HK-2 (cell line): ENCODE measurements at regions not wholly inside any gene's neighbourhood (a gene's known extent, or its start where the extent isn't known, plus 50 kb on each side); places are given as distances from the start of the nearest gene placed in this dataset.
A peak's percentile ranks its signal among the peaks of the same experiment; 100 is the strongest.
"Not testable (repeated sequence)": the region's sequence is repeated elsewhere in the genome, so short reads cannot be mapped to it uniquely, and the experiment has no call there.

Experiments used
- DNase-seq: peaks from one replicate; pipeline ENCODE4 v3.0.0-alpha.2; 2018; ENCODE audit not compliant: unreplicated experiment

GRCh38 chr19:28084659-28085157 lies 1128.2 kb downstream of the UQCRFS1 start:
- not testable (repeated sequence) for DNase-seq

DNA sequence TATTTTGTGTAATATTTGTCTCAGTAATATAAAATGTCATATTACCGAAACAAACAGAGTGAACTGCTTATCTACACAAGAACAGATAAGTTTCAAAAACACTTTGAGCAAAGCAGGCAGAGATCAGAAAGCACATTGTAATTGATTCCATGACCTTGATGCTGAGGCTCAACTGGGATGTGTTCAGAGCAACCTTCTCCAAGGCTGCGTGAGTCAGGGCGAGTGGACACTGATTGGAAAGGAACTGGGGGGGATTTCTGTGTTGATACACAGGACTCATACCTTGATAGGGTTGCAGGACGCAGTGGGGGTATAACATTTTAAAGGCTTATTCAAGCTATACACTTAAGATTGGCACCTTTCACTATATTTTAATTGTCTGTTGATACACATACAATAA lies 1136.3 kb downstream of the UQCRFS1 start:
- no peak for DNase-seq

DNA sequence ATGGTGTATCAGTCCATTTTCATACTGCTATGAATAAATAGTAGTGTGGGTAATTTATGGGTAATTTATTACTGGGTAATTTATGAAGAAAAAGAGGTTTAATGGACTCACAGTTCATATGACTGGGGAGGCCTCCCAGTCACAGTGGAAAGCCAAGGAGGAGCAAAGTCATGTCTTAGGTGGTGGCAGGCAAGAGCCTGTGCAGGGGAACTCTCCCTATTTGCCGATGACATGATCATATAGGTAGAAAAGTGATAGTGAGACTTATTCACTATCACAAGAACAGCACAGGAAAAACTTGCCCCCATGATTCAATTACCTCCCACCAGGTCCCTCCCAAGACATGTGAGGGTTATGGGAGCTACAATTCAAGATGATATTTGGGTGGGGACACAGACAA lies 1137.7 kb downstream of the UQCRFS1 start:
- DNase-seq = no peak

- no peak for DNase-seq
These were observed 1138.2 kb downstream of the UQCRFS1 start for GRCh38 chr19:28074773-28075172.

DNA sequence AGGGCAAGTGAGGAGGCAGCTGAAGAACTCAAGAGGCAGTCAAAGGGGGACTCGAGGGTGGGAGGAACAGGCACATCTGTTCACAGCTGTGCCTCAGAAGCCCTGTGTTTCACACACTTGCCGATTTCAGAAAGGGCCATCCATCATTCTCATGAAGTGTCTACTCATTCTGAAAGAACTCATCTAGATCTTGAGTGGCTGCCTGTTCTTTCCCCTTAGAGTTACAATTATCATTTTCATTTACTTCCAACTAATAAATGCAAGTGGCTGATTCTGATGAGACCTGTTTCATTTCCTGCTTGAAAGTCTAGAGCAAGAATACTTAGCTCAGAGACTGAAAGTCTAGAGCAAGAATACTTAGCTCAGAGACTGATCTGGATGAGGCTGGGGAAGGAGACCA lies 1145.1 kb downstream of the UQCRFS1 start:
- no peak for DNase-seq

- no peak for DNase-seq
These were observed 1146.0 kb downstream of the UQCRFS1 start for GRCh38 chr19:28066988-28067387.

DNA sequence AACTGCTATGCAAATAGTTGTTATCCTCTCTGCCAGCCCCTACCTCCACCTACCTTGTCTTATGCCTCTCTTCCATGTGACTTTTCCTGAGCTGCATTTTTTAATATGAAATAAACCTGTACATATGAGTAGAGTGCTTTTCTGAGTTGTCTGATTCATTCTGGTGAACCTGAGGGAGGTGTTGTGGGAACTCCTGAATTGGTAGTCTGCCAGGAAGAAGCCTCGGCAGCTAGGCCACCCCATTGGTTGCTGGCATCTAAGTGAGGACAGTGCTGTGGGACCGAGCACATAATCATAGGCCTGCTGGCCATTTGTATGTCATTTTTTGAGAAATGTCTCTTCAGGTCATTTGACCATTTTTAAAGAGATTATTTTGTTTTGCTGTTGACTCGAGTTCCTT lies 1146.8 kb downstream of the UQCRFS1 start:
- DNase-seq = no peak

- DNase-seq = no peak
These were observed 1147.9 kb downstream of the UQCRFS1 start for GRCh38 chr19:28065026-28065425.

DNA sequence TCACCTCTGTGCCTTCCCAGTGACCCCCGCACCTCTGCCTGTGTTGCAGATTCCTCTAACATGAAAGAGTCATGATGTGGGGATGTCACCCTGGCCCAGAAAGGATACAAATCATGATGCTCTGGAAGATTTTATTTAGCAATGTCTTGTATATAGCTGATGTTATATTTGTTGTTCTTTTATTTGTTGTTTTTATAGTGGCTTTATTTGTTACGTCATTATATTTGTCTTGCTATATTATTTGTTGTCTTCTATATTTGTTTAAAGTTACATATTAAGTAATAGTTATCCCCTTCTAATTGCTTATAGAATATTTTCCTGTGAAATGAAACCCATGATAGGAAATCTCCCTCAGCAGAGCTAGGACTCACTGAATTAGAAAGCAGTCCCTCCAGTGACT lies 1149.2 kb downstream of the UQCRFS1 start:
- DNase-seq = no peak

DNA sequence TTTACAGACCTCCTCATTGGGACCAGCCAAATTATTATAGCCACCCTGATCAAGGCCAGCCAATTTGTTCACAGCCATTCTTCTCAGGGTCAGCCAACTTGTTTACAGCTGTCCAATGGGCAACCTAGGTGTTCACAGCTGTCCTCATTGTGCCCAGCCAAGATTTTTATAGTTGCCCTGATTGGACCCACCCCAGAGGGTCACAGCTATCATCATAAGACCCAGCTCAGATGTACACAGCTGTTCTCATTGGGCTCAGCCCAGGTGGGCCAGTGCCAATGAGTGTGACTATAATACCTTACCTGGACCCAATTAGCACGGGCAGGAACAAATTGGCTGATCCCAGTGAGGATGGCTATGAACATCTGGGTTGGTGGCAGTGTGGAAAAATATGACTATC lies 1151.8 kb downstream of the UQCRFS1 start:
- DNase-seq = no peak

GRCh38 chr19:28057026-28057425 lies 1155.9 kb downstream of the UQCRFS1 start:
- DNase-seq = not testable (repeated sequence)

DNA sequence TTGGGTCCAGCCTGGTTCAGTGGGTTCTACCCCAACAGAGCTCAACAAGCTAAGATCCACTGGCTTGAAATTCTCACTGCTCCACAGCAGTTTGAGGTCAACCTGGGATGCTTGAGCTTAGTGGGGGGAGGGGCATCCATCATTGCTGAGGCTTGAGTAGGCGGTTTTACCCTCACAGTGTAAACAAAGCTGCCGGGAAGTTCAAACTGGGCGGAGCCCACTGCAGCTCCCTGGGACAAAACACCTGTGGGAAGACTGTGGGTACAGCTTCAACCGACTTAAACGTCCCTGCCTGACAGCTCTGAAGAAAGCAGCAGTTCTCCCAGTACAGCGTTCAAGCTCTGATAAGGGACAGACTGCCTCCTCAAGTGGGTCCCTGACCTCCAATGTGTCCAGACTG lies 1161.9 kb downstream of the UQCRFS1 start:
- no peak for DNase-seq

DNA sequence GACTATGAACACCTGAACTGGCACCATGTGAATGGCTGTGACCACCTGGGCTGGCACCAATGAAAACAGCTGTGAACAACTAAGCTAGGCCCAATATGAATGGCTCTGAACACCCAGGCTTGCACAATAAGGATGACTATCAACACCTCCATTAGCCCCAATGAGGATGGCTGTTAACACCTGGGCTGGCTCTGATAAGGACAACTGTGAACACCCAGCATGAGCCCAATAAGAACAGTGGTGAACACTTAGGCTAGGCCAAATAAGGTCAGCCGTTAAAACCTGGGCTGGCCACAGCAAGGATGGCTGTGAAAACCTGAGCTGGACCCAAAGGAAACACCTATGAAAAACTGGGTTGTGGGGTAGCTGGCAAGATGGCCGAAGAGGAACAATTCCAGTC lies 1163.1 kb downstream of the UQCRFS1 start:
- no peak for DNase-seq

GRCh38 chr19:28046932-28047331 lies 1166.0 kb downstream of the UQCRFS1 start:
- DNase-seq = no peak

GRCh38 chr19:28045621-28046020 lies 1167.3 kb downstream of the UQCRFS1 start:
- no peak for DNase-seq

GRCh38 chr19:28044477-28044876 lies 1168.5 kb downstream of the UQCRFS1 start:
- DNase-seq = no peak

- DNase-seq = no peak
These were observed 1170.4 kb downstream of the UQCRFS1 start for GRCh38 chr19:28042516-28042915.

GRCh38 chr19:28039677-28040381 lies 1173.1 kb downstream of the UQCRFS1 start:
- DNase-seq = peak; percentile 22

- DNase-seq = no peak
These were observed 1175.8 kb downstream of the UQCRFS1 start for GRCh38 chr19:28037186-28037585.

- no peak for DNase-seq
These were observed 1176.5 kb downstream of the UQCRFS1 start for GRCh38 chr19:28036486-28036885.

GRCh38 chr19:28034936-28035335 lies 1178.0 kb downstream of the UQCRFS1 start:
- DNase-seq = no peak

DNA sequence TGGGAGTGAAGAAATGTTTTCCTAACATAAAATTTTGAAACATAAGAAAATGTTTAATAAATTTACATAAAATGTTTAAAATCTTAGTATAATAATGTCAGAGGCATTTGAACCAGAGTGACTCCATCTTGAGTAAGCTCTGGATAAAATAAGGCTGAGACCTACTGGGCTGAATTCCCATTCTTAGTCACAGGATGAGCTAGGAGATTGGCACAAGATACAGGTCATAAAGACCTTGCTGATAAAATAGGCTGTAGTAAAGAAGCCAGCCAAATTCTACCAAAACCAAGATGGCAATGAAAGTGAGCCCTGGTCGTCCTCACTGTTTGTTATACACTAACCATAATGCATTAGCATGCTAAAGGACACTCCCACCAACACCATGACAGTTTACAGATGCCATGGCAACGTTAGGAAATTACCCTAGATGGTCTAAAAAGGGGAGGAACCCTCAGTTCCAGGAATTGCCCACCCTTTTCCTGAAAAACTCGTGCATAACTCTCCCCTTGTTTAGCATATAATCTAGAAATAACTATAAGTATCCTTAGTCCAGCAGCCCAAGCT lies 1184.0 kb downstream of the UQCRFS1 start:
- DNase-seq = no peak

DNA sequence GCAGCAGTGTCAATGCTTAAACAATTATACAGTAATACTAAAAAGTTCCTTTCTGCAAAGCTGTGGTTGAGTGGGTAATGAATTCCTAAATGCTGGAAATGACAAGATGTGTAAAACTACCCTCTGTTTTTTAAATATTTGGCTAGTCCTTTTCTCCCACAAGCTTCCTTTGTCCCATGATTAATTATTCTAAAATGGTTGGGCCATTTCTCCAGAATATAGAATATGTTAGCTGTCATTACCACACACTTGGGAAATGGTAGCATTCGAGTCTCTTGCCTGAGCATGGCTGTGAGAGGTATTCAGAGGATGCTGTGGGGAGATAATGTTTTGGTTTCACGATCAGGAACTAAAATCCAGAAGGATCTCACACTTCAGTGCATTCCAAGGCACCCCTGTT lies 1185.8 kb downstream of the UQCRFS1 start:
- no peak for DNase-seq

DNA sequence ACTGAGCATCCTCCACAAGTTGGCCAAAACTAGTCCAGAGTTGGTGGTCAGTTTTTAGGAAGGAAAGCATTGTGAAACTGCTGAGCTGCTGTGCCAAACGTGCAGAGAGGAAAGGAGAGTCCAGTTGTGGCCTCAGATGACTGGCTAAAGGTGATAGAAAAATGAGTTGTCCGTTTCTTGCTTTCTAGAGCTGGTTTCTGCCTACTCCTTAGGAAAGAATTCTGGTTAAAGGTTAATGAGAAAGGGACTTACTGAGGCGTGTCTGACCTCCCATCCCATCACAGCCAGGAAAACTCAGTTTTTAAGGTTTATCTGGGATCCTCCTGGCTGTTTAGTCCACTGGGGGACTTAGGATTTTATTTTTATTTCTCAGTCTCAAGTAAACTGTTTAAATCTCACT lies 1186.3 kb downstream of the UQCRFS1 start:
- DNase-seq = peak; percentile 7
